Spleen (tissue), 7 donors: ENCODE measurements at regions not wholly inside any gene's neighbourhood (a gene's known extent, or its start where the extent isn't known, plus 50 kb on each side); places are given as distances from the start of the nearest gene placed in this dataset.

ENCODE experiments used
- POLR2A ChIP-seq, 3 donors: fragments of 450-650 bp; IDR thresholded peaks; one replicate each; pipeline ENCODE4 v1.5.1; 2017; ENCODE audit warnings: antibody characterized with exemption in 3 of 3, mild to moderate bottlenecking in 1 of 3
- POLR2AphosphoS5 ChIP-seq, 3 donors: sonication (generic); formaldehyde crosslinking; IDR thresholded peaks; one replicate each; pipeline ENCODE4 v1.5.1; 2017; ENCODE audit warnings: antibody characterized with exemption in 3 of 3
- TF ChIP-seq, protein P1 (sequence below), 11 experiments: fragments of 200-600 bp in 7 of 11; fragments of 450-650 bp in 4 of 11; sonication (generic) in 4 of 11; IDR thresholded peaks in 8 of 11; conservative IDR thresholded peaks in 3 of 11; 1 replicate in 7 of 11; 2 replicates in 4 of 11; pipeline versions ENCODE4 v1.4.0 to v1.8.0; 2016 to 2021; ENCODE audit warnings: antibody characterized with exemption in 11 of 11, inconsistent platforms in 4 of 11, mild to moderate bottlenecking in 1 of 11
- donor health status: DM: no; HTN: no; CAD: no; lungs with moderate emphysema.
- donor health status: DM: no; HTN: no; CAD: no.
- donor health status: DM: no; HTN: no; CAD: no.

DNA sequence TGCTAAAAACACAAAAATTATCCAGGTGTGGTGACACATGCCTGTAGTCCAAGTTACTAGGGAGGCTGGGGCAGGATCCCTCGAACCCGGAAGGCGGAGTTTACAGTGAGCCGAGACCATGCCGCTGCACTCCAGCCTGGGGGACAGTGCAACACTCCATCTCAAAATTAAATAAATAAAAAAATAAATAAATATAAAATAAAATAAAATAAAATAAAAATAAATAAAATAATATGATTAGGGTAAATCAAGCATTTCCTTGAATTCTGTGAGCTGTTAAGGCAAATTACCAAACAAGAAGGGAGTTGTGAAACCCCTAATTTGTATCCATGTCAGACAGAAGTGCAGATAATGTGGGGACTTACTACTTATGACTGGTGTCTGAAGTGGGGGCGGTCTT is 1928.9 kb upstream of the IGFBP7 start:
- no peak for TF ChIP-seq POLR2AphosphoS5 (IDR thresholded peaks at IDR 0.05)
- TF ChIP-seq, protein P1, sequence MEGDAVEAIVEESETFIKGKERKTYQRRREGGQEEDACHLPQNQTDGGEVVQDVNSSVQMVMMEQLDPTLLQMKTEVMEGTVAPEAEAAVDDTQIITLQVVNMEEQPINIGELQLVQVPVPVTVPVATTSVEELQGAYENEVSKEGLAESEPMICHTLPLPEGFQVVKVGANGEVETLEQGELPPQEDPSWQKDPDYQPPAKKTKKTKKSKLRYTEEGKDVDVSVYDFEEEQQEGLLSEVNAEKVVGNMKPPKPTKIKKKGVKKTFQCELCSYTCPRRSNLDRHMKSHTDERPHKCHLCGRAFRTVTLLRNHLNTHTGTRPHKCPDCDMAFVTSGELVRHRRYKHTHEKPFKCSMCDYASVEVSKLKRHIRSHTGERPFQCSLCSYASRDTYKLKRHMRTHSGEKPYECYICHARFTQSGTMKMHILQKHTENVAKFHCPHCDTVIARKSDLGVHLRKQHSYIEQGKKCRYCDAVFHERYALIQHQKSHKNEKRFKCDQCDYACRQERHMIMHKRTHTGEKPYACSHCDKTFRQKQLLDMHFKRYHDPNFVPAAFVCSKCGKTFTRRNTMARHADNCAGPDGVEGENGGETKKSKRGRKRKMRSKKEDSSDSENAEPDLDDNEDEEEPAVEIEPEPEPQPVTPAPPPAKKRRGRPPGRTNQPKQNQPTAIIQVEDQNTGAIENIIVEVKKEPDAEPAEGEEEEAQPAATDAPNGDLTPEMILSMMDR (IDR thresholded peaks at IDR 0.05 in 8 of 11, conservative IDR thresholded peaks at IDR 0.05 in 3 of 11): no peak
- no peak for TF ChIP-seq POLR2A (IDR thresholded peaks at IDR 0.05)
